Neural progenitor cell (in vitro differentiated cells): ENCODE measurements at regions not wholly inside any gene's neighbourhood (a gene's known extent, or its start where the extent isn't known, plus 50 kb on each side); places are given as distances from the start of the nearest gene placed in this dataset.
"Not testable (repeated sequence)": the region's sequence is repeated elsewhere in the genome, so short reads cannot be mapped to it uniquely, and the experiment has no call there.

Experiments
- EZH2 ChIP-seq: fragments of 200-600 bp; sonication (generic); IDR thresholded peaks from 2 replicates; pipeline ENCODE4 v1.6.1; 2017; ENCODE audit warnings: antibody characterized with exemption, mild to moderate bottlenecking, moderate library complexity
- EZH2phosphoT487 ChIP-seq: fragments of 200-600 bp; sonication (generic); IDR thresholded peaks from 2 replicates; pipeline ENCODE4 v1.6.1; 2017; ENCODE audit warnings: antibody characterized with exemption

- not testable (repeated sequence) for TF ChIP-seq EZH2phosphoT487, EZH2
Observed at GRCh38 chr14:19201394-19202052, 232.6 kb downstream of the POTEG start.
